ENCODE measurements at regions not wholly inside any gene's neighbourhood (a gene's known extent, or its start where the extent isn't known, plus 50 kb on each side); places are given as distances from the start of the nearest gene placed in this dataset.

GRCh38 chr5:4533457-4534105 lies 606.5 kb upstream of the ADAMTS16 start:
- no peak for TF ChIP-seq POLR2A (IDR thresholded peaks at IDR 0.05)
- no peak for TF ChIP-seq CTCF (IDR thresholded peaks at IDR 0.05)
- no peak for TF ChIP-seq POLR2AphosphoS5 (IDR thresholded peaks at IDR 0.05)
- no peak for TF ChIP-seq EP300 (IDR thresholded peaks at IDR 0.05)
